Nephron progenitor cell (in vitro differentiated cells): ENCODE measurements at regions not wholly inside any gene's neighbourhood (a gene's known extent, or its start where the extent isn't known, plus 50 kb on each side); places are given as distances from the start of the nearest gene placed in this dataset.

Experiments
- DNase-seq: peaks from one replicate; pipeline ENCODE4 v3.0.0; 2021
- H3K27ac Mint-ChIP-seq: 2 replicates; pipeline ENCODE4 v1.8.0; 2021; ENCODE audit warnings: mild to moderate bottlenecking, moderate library complexity, mixed read lengths
- H3K27me3 Mint-ChIP-seq: 2 replicates; pipeline ENCODE4 v1.8.0; 2021; ENCODE audit warnings: mild to moderate bottlenecking, low read depth, mixed read lengths; ENCODE audit not compliant: poor library complexity
- H3K36me3 Mint-ChIP-seq: 2 replicates; pipeline ENCODE4 v1.8.0; 2021; ENCODE audit warnings: low read depth, mixed read lengths
- H3K4me1 Mint-ChIP-seq: 2 replicates; pipeline ENCODE4 v1.8.0; 2021; ENCODE audit warnings: mixed read lengths
- H3K4me3 Mint-ChIP-seq: 2 replicates; pipeline ENCODE4 v1.8.0; 2021; ENCODE audit warnings: mild to moderate bottlenecking, moderate library complexity, mixed read lengths
- H3K9me3 Mint-ChIP-seq: 2 replicates; pipeline ENCODE4 v1.8.0; 2021; ENCODE audit warnings: mild to moderate bottlenecking, moderate library complexity, mixed read lengths
- TF ChIP-seq, protein P1 (sequence below): fragments of 200-600 bp; sonication (generic); IDR thresholded peaks from 2 replicates; pipeline ENCODE4 v1.5.0; 2021; ENCODE audit warnings: antibody characterized with exemption

DNA sequence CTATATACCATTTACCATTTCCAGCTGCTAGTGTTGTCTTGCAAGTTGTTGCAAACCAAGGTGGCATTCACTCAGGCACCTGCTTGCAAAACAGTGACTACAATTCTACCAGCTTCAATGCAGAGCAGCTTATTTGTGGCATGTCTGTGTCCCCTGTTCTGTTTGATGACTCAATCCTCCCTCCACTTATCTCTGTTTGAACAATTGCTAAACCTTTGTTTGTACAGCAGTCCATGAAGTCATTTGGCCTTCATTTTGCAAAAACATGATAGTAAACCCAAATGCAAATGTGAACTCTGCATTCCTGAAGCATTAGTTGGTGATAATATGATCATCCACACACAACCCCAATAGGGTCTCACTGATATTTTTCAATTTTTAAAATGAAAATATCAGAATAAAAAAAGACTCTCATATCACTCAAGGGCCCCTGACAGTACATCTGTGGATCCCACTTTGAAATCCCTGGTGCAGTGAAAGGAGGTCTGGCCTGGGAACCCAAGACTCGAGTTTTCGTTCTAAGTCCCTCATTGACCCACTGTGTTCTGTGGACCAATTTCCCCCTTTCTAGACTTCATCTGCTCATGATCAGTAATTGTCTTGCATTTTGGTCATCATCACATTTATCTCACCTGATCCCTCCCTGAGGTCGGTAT is 425.4 kb downstream of the RPS24 start:
- H3K27ac Mint-ChIP-seq, result no peak overlapping the region
- H3K4me3 Mint-ChIP-seq, result no peak overlapping the region
- H3K36me3 Mint-ChIP-seq, result no peaks in the 10 kb centered on the region
- no peak for DNase-seq
- H3K9me3 Mint-ChIP-seq, result no peaks in the 10 kb centered on the region
- H3K27me3 Mint-ChIP-seq, result peaks cover 20% of the 10 kb centered on the region
- TF ChIP-seq, protein P1, sequence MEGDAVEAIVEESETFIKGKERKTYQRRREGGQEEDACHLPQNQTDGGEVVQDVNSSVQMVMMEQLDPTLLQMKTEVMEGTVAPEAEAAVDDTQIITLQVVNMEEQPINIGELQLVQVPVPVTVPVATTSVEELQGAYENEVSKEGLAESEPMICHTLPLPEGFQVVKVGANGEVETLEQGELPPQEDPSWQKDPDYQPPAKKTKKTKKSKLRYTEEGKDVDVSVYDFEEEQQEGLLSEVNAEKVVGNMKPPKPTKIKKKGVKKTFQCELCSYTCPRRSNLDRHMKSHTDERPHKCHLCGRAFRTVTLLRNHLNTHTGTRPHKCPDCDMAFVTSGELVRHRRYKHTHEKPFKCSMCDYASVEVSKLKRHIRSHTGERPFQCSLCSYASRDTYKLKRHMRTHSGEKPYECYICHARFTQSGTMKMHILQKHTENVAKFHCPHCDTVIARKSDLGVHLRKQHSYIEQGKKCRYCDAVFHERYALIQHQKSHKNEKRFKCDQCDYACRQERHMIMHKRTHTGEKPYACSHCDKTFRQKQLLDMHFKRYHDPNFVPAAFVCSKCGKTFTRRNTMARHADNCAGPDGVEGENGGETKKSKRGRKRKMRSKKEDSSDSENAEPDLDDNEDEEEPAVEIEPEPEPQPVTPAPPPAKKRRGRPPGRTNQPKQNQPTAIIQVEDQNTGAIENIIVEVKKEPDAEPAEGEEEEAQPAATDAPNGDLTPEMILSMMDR, result no peak
- peaks cover 69% of the 10 kb centered on the region for H3K4me1 Mint-ChIP-seq

DNA sequence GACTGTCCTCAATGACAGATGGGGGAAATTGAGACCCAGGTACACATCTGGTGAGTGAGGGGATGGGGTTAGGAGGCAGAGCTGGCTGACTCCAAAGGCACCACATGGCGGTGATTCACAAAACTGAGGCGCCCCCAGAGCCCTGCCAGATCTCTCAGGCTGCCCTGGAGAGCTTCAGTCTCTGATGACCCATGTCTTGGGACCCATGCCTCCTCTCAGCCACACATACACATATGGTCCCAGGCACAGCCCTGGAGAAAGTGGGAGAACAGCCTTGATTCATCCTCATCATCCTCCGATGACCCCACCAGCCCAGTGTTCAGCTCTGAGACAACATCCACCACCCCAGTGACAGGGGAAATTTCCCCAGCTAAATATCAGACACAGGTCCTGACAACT is 426.0 kb downstream of the RPS24 start:
- DNase-seq, result no peak
- H3K4me1 Mint-ChIP-seq, result peaks cover 71% of the 10 kb centered on the region
- H3K36me3 Mint-ChIP-seq, result no peaks in the 10 kb centered on the region
- H3K27me3 Mint-ChIP-seq, result peaks cover 16% of the 10 kb centered on the region
- H3K27ac Mint-ChIP-seq, result no peak overlapping the region
- TF ChIP-seq, protein P1, result no peak
- no peaks in the 10 kb centered on the region for H3K9me3 Mint-ChIP-seq
- no peak overlapping the region for H3K4me3 Mint-ChIP-seq

DNA sequence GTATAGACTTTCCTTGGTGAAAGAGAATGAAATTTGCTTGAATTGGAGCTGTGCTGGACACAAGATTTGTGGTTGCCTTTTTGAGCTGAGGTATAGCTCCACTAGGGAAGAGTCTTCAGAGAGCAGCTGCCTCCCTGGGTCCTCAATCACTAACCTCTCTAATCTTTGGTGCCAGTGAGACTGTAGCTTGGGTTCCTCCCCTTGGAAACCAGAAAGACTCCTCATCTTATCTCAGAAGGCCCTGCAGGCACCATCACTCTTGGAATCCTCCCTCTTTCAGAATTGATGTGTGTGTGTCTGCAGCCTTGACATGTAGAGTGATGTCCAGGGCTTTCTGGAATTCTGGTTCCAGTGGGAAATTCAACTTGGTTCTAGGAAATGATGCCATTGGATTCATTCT is 426.5 kb downstream of the RPS24 start:
- no peaks in the 10 kb centered on the region for H3K9me3 Mint-ChIP-seq
- TF ChIP-seq, protein P1, result no peak
- peaks cover 71% of the 10 kb centered on the region for H3K4me1 Mint-ChIP-seq
- no peak for DNase-seq
- peaks cover 13% of the 10 kb centered on the region for H3K27me3 Mint-ChIP-seq
- H3K4me3 Mint-ChIP-seq, result no peak overlapping the region
- no peaks in the 10 kb centered on the region for H3K36me3 Mint-ChIP-seq
- H3K27ac Mint-ChIP-seq, result no peak overlapping the region

DNA sequence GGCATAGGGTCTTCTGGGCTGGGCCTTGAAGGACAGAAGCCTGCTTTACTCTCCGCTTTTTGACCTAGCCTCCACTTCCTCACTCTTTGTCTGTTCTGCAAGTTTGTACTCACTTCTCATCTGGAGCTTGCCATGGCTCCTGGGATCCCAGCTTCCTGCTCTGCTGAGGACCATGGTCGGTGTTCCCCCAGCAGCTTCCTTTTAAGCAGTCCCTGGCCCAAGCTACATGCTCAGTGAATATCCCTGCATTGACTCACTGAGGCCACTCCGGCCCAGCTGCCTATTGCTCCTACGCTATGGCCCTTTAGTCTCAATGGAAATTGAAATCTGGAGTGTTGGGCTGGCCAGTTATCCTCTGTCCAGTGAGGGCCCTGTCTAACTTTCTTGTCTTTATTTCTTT is 427.7 kb downstream of the RPS24 start:
- peaks cover 13% of the 10 kb centered on the region for H3K27me3 Mint-ChIP-seq
- DNase-seq, result no peak
- peaks cover 70% of the 10 kb centered on the region for H3K4me1 Mint-ChIP-seq
- H3K27ac Mint-ChIP-seq, result no peak overlapping the region
- H3K36me3 Mint-ChIP-seq, result no peaks in the 10 kb centered on the region
- TF ChIP-seq, protein P1, result no peak
- H3K9me3 Mint-ChIP-seq, result no peaks in the 10 kb centered on the region
- H3K4me3 Mint-ChIP-seq, result no peak overlapping the region

DNA sequence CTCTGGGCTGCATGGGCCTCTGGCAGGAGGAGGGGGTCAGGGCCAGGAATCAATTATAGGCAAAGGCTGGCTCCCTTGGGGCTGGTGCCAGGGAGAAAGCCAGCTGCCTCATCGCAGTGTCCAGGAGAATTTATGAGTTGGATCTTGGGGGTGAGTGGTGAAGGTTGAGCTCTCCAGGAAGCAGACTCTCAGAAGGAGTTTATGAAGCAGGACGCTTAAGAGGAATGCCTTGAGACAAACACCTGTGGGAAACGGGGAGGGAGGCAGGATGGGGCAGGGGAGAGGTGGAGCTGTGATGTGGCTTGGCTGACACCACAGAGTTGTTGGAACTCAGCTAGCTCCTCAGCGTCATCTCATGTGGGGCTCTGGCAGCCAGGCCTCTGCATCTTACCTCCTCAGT is 428.5 kb downstream of the RPS24 start:
- no peak overlapping the region for H3K27ac Mint-ChIP-seq
- H3K4me1 Mint-ChIP-seq, result peaks cover 67% of the 10 kb centered on the region
- H3K4me3 Mint-ChIP-seq, result no peak overlapping the region
- H3K9me3 Mint-ChIP-seq, result peaks cover 2% of the 10 kb centered on the region
- peaks cover 13% of the 10 kb centered on the region for H3K27me3 Mint-ChIP-seq
- DNase-seq, result no peak
- peaks cover under 1% of the 10 kb centered on the region for H3K36me3 Mint-ChIP-seq
- TF ChIP-seq, protein P1, result no peak

DNA sequence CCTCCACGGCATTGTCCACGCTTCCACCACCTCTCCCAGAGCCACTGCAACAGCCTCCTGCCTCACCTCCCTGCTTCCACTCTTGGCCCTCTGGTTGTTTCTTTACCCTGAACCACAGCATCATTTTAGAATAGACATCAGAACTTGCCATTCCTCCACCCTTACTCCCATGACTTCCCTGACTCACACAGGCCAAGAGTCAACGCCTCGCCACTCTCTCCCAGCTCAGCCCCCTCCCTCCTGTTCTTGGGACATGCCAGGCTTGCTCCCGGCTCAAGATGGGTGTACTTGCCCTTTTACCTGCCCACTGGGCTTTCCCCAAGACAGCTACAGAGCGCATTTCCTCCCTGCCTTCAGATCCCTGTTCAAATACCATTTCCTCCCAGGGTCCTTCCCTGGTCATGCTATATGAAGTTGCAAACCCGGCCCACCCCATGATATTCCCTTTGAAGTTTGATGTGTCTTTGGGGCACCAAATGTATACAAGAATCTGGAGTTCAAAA is 429.1 kb downstream of the RPS24 start:
- H3K36me3 Mint-ChIP-seq, result peaks cover 5% of the 10 kb centered on the region
- H3K27me3 Mint-ChIP-seq, result peaks cover 8% of the 10 kb centered on the region
- H3K27ac Mint-ChIP-seq, result peak overlapping the region; percentile 3
- H3K9me3 Mint-ChIP-seq, result peaks cover 8% of the 10 kb centered on the region
- TF ChIP-seq, protein P1, result no peak
- H3K4me3 Mint-ChIP-seq, result no peak overlapping the region
- DNase-seq, result no peak
- peaks cover 73% of the 10 kb centered on the region for H3K4me1 Mint-ChIP-seq
